GM18499 (cell line): ENCODE measurements at regions not wholly inside any gene's neighbourhood (a gene's known extent, or its start where the extent isn't known, plus 50 kb on each side); places are given as distances from the start of the nearest gene placed in this dataset.

ENCODE experiments used
- ATAC-seq: cut with Tn5 transposase; IDR thresholded peaks from one replicate; pipeline ENCODE4 v1.9.1; 2021; ENCODE audit warnings: moderate number of reproducible peaks; ENCODE audit not compliant: insufficient read depth, unreplicated experiment

DNA sequence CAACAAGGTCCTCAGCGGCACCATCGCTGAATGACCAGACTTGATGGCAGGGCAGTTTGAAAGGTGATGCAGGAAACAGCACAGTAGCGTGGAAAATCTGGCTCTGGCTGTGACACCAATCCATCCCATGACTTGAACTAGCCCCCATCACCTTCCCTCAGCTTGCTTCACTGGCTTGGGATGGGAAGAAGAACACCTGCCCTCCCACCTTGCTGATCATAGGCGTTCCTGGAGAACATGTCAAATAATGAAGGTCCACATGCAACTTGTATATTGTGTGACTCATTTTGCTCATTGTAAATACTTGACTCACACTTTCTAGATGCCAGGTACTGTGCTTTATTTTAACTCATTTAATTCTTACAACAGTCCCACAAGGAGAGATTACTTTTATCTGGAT is 292.4 kb upstream of the SPRED2 start:
- no peak for ATAC-seq

DNA sequence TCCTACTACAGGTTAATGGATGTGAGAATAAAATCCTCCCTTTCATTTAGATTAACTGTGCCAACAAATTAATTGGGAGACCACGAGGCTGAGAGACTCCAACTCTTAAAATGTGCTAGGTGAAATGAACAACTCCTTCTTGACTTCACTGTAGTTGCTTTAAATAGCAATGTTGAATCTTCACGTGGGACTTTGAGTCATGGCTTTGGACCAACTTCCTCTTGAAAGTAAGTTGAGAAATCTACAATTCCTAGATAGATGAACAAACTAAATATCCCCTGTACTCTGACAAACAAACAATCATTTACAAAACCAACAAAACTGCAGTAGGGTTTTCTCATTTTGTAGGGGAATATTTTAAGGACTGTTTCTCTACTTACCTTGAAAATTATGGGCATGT is 291.9 kb upstream of the SPRED2 start:
- no peak for ATAC-seq

DNA sequence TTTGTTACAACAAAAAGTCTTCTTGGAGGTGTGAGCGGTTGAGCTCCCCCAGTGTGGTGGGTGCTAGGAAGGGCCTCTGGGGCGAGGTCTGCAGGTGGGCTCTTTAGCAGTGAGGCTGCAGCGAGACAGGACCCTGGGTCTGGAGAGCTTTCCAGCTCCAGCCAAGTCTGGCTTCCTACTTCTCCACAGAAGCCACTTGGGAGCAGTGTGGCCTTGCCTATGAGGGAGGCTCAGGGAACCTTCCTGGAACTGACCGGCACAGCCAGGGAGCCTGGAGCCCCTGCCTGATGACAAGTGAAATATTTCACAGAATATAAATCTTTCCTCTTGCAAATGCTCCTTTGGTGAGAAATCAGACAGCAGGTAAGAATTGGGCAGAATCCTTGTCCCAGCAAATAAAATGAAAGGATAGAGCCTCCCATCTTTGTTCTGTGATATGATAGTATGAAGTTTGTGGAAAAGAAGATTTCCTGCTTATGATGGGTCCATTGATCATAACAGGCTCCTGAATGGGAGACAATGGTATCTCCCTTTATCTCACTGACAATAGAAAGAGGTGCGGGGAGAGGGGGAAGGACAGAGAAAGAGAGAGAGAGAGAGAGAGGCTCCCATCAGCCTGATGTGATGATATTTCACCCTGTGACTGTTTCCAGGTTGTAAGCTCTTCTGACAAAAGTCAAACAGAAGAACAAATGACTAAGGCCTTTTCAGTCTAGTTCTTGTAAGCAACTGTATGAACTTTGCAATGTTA is 289.8 kb upstream of the SPRED2 start:
- ATAC-seq, result no peak

DNA sequence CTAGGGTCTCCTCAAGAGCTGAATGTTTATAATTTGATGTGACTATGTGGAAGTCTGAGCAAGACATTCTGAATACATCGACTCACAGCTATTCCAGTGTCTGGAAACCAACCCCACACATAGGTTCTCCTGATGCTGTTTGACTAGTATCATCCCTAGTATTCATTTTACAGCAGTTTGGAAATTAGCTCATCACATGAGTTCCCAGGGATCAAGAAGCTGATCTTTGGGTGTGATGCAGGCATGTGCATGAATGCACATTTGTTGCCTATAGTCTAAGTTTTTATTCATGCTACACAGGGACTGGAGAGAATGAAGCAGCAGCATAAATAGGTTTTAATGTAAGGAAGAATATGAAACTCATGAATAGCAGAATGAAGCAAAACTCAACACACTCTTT is 284.3 kb upstream of the SPRED2 start:
- ATAC-seq, result no peak

DNA sequence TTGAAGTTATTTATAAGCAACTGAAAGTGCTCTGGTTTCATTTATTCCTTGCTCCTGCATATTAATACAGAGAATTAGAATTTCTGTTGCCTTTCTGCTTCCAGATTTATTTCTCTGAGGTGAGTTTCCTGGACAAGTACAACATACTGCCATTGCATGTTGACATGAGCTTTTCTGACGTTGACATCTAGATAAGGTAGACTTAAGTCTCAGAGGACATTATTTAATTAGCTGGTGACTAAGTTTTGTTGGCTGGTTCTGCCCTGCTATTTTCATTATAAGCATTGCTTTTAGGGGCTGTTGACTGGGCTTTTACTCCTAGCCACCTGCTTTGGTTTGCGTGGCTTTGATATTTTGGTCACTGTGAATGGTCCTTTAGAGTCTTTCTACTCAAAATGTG is 282.9 kb upstream of the SPRED2 start:
- no peak for ATAC-seq

DNA sequence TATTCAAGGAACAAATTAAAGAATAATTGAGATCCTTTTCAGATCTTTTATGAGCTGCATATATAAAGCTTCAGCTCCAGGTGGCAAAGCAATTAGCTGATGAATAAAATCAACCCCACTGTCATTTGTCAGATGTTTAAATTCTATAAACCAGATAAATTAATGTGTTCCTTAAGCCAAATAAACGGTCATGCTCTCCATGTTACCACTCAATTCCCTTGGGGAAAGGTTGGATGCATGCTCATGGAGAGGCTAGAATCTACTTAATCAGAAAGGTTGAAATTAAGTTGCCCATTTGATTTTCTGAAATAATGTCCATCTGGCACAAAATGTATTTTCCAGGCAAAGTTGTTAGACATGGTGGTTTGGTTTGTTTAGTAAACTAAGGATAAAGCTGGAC is 282.5 kb upstream of the SPRED2 start:
- ATAC-seq, result no peak

DNA sequence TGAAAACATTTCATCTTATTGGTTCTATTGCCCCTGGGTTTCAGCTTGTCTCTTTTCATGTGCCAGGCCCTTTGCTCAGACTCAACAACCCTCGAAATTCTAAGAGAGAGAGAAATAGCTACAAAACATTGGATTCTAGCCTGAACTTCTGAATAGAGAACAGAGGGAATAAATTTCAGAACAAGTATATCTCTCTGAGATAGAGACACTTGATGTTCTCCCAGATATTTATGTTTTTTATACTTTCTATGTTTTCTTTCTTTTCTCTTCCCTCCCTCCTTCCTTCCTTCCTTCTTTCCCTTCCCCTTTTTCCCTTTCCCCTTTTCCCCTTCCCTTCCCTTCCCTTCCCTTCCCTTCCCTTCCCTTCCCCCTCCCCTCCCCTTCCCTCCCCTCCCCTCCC is 279.5 kb upstream of the SPRED2 start:
- no peak for ATAC-seq

DNA sequence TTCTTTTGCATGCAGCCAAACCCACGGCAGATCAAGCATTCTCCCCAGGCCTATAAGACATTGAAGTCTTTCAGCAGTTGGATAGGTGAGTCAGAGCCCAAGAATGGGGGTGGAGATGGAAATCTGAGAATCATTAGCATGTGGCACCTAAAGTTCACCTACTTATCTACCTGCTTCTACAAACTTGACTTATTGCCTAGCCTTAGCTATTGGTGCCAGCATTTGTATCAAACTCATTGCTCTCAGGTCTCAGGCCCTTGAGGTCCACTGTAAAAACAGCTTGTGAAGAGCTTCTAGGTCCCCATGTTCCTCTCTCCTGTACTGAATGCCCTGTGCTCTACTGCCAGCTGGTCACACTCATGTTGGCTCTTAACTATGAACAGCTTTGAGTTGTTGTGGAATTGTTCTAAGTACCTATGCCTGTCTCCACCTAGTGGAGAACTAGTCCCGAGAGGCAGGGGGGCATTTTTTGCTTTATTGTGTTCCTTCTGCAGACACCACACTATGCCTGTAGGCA is 278.4 kb upstream of the SPRED2 start:
- ATAC-seq, result no peak

DNA sequence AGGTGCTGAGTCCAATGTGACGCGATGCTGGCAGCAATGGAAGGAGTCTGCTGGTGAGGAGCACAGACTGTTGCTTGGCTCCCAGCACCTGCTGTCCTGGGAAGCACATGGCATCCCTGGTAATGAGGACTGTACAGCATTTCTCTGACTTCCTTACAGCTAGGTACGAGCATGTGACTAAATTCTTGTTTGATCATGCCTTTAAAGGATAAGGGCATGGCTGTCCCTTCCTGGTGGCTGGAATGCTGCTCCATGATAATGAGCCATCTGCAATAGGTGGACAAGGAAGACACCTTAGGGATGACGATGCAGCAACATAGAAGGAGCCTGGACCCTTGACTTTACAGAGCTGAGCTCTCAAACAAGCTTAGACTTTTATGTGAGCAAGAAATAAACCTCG is 278.0 kb upstream of the SPRED2 start:
- ATAC-seq, result no peak

DNA sequence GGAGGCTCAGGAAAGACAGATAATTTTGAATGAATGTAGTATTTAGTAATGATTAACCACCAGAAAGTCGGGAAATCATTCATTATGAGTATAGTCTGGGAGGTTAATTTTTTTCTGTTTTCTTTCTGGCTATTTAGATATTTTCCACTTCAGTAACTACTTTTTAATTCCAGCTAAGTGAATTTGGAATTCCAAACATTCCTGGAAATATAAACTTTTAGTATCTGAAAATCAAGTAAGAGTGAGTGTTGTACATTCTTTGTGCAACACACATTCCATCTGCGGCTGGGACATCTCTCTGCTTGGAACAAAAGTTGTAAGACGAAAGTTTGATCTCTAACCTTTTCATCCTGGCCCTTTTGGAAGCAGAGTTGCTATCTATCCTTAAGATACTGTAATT is 275.7 kb upstream of the SPRED2 start:
- ATAC-seq, result no peak

DNA sequence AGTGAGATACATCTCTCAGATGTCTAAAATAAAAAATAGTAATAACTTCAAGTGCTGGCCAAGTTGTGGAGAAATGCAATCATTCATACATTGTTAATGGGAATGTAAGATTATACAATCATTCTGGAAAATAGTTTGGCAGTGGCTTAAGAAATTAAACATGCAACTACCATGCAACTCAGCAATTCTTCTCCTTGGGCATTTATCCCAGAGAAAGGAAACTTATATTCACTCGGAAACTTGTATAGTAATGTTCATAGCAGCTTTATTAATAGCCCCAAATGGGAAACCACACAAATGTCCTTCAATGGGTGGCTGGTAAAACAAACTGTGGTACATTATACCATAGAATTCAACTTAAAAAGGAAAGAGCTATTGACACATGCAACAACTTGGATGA is 274.0 kb upstream of the SPRED2 start:
- no peak for ATAC-seq

DNA sequence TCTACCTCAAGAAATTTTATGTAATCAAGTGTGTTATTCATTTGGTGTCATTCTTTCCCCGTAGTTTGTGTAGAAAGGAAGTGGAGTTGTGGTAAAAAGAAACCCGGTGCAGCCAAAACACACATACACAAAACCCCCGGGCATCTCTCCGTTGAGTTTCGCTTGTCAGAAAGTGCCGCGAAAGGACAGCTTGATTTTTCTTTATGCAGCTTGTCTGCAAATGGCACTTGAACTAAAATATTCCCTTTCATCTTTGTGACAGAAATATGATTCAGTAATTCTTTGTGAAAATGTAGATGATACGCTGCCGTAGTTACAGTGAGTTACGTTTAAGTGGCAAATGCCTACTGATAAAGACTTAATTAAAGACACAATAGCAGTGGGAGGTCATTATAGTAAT is 268.8 kb upstream of the SPRED2 start:
- no peak for ATAC-seq

DNA sequence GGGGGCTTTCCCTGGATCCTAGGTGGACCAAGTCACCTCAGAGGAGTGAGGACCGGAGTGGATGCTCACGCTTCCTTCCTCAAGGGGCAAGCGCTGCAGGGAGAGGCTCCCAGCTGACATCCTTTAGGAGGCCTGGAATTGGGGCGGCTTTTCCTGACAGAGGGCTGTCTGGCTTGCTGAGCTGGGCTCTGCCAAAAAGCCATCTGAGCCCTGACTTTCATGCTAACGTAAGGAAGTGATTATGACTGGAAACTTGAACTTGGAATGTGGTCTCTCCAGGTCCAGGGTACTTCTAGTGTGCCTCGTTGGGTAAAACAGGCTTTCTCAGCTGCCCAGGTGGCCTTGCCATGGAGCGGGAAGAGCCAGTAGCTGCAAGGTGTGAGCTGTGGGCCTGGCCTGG is 268.3 kb upstream of the SPRED2 start:
- ATAC-seq, result no peak

DNA sequence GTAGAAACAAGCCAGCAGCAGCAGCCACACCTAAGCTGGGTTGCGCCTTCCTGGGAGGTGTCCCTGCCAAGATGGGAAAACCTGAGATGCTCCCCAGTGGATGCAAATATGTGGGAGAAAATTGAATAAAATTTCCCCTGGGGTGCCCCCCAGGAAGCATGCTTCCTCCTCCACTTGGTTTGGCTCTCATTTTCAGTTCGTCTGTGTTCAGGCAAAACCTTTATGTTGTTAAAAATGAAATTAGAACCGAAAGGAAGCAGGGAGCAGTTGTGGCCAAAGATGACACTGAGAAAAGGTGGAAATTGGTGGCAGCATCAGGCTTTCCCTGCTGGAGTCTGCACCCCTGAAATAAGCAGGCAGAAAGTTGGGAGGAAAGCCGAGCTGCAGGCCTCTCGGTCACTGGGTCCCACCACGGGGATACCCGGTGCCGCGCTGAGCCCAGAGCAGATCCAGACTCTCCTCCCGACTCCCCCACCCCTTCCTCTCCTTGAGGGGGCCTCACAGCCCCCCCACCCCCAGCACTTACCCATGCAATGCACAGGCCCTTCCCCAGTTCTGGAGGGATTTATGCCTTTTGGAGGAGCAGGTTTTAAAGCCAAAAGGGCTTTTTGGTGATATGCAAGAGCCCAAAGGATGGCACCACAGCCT is 267.7 kb upstream of the SPRED2 start:
- ATAC-seq, result no peak

DNA sequence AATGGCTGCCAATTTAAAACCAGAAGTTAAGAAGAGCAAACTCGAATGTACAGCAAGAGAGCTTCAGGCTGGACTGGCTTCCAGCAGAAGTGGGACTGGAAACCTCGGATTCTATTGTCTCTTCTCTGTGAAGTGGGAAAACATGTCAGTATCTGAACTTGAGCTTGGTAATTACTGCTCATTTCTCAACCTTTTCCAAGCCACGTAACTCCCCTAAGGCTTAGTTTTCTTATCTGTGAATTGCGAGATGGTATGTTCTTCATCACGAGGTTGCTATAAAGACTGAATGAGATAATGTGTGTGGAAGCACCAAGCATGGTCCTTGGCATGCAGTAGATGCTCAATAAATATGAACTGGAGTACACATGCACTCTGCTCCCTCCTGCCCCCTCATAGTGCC is 259.4 kb upstream of the SPRED2 start:
- ATAC-seq, result no peak

DNA sequence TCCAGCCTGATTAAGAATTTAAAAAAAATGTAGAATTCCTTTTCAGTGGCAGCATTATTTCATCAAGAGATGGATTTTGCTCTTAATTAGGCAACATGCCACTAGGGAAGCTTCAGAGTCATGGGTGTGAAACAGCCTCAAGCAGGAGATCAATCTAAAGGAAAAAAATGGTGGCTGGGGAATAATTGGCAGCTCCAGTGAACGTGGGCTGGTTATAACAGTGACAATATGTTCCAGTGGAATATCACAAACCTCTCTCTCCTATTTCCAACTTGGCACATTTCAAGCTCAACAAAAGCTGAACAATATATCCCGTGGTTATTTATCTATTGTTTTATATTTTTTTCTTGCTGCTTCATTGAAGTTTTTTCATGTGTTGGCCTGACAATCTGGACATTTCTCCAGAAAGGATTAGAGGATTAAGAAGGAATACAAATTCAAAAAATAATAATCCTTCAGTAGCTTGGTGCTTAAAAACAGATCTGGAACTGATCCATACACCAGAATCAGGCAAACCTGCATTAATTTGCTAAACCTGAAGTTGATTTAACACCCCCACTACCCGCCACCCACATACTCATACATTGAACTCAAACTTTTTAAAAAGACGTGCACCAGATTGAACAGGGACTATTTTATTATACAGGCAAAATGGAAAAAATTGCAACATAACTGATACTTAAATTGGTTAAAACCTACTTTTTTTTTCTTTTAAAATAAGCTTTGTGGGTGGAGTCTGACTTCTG is 255.9 kb upstream of the SPRED2 start:
- ATAC-seq, result no peak

DNA sequence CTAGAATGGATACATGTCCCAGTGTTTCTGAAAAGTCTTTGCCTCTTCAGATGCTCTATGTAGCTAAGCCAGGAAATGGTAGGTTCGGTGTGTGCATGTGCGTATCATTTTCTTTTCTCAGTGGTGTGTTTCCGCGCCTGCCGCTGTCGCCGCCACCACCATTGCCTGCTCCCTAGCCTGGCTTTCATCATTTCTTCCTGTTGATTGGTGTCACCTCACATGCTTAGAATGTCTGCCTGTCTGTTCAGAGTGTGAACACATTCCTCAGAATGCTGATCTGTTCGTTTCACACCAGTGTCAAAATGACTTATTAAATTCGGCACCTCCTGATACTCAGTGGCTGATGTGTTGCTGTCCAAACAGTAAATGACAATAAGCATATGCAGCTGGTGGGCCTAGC is 255.2 kb upstream of the SPRED2 start:
- no peak for ATAC-seq

DNA sequence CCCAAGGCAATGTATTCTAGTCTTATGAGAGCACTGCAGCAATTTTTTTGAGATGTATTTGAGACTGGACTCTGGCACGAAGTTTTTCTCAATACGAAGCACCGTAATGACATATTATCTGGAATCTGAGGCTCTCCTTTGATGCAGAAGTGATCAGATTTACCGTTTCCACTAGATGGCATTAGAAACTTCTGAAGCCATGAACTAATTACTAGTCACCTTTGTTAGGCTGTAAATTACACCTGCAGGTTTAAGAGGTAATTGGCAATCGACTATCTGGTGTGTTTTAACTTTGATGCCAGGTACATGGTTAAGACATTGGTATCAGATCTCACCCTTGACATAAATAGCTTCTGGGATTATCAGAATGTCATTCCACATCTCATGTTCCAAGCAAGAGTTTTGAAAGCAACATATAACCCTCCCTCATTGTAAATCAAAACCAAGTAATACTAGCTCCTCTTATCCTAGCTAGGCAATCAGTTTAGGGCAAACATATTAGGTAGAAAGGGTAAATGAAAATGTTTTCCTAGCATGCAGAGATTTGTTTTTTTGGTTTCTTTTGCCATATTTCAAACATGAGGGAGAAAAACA is 254.6 kb upstream of the SPRED2 start:
- ATAC-seq, result no peak

DNA sequence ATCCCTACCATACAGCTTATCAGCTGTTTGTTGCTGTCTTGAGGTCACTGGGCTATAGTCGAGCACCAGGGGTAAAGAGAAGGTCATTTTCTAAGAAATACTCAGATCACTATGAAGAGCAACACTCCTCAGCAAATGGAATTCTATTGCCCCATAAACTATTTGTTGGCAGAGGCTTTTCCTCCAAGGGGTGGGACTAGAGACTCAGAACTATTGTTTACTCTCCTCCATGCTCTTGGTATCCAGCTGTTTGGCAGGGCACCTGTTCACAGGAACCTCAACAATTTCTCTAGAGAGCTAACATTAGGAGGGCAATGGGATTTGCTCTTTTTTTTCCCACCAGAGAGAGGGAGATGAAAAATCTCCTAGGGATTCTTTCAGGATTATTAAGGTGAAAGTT is 249.1 kb upstream of the SPRED2 start:
- ATAC-seq, result no peak

DNA sequence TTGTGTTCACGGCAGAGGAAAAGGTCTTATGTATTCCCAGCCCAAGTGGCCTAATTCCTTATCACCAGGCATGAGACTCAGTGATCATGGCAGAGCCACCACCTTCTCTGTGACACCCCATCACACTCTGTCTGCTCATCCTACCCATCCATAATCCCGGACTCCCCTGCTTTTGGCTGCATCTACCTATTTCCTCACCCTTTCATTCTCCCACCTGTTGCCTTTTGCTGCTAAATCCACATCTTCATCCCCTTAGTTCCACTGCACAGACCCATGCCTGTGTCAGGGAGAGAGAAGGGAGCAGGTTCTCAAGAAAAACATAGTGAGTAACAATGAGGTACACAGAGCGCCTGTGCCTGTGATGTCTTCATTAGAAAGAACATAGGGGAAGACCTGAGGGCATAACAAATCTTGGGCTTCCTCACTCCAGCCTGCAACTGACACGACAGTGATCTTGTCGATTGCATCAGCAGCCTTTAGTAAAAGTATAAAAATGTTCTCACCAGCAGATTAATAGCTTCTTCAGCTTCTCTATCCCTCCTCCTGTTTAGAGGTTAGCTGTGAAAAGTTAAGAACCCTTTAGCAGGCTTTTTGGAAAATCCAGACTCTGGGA is 246.5 kb upstream of the SPRED2 start:
- no peak for ATAC-seq

DNA sequence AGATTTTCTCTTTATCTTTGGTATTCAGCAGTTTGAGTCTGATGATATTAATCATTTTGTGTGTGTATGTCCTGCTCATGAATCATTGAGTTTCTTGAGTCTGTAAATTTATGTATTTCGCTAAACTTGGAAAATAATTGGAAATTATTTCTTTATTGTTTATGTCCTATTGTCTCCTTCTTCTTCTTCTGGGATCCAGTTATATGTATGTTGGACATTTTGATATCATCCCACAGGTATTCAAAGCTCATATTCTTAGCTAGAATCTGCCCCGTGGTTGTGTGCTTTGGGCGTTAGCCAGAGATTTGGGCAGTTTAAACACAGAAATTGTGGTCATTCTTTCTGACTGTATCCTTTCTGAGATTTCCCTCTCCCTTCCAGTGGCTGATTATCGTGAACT is 243.0 kb upstream of the SPRED2 start:
- no peak for ATAC-seq
